HepG2 (cell line): ENCODE measurements at regions not wholly inside any gene's neighbourhood (a gene's known extent, or its start where the extent isn't known, plus 50 kb on each side); places are given as distances from the start of the nearest gene placed in this dataset.

Experiments used
- ATAC-seq: fragments of 200-7000 bp; cut with Tn5 transposase; 3 replicates; pipeline ENCODE4 v1.9.1; 2020; ENCODE audit warnings: mild to moderate bottlenecking, moderate library complexity
- BruUV-seq: library from RNA; stranded (reverse); fragments of 400-500 nt; replicated peaks from 2 replicates; lab custom pipeline; 2021; lab: Mats Ljungman, UMichigan
- CTCF ChIA-PET: fragments of 300-600 bp; formaldehyde crosslinking; extraction: SDS; loops from one replicate; lab custom pipeline; 2021; ENCODE audit warnings: low total read pairs, inconsistent platforms, low intra/inter-chr PET ratio; lab: Yijun Ruan, JAX
- POLR2A ChIA-PET: fragments of 350-600 bp; sonication (Branson Sonifier 250); formaldehyde crosslinking; loops from one replicate; lab custom pipeline; 2020; ENCODE audit warnings: antibody characterized with exemption, inconsistent platforms; lab: Yijun Ruan, JAX
- DNase-seq: peaks from one replicate; pipeline ENCODE4 v3.0.0-alpha.2; 2015; ENCODE audit warnings: low spot score
- FAIRE-seq: peaks from 3 replicates; lab custom pipeline; 2011; peaks lifted over from hg19 to GRCh38; lab: Jason Lieb, UNC
- H2AFZ ChIP-seq: one replicate; pipeline ENCODE4 v1.6.1; 2011; ENCODE audit warnings: low read length, inconsistent platforms
- H3K27ac ChIP-seq: fragments of 300-600 bp; 3 replicates; pipeline ENCODE4 v1.8.0; 2011; ENCODE audit warnings: mixed run types, mild to moderate bottlenecking, mixed read lengths, low read length, inconsistent platforms; ENCODE audit not compliant: insufficient read depth; ENCODE audit errors: extremely low read length
- H3K27me3 ChIP-seq, 2 experiments: fragments of 200-600 bp in 1 of 2; 2 replicates in 1 of 2; 3 replicates in 1 of 2; pipeline versions ENCODE4 v1.6.0 to v1.8.0; 2011; ENCODE audit warnings: low read length in 2 of 2, mild to moderate bottlenecking in 2 of 2, moderate library complexity in 2 of 2, inconsistent platforms in 1 of 2; ENCODE audit not compliant: insufficient read depth in 2 of 2, control insufficient read depth in 1 of 2
- H3K36me3 ChIP-seq, 2 experiments: fragments of 200-600 bp in 1 of 2; replicated peaks in 1 of 2; 2 replicates in 1 of 2; 3 replicates in 1 of 2; pipeline versions ENCODE4 v1.5.1 to v1.8.0; 2011; ENCODE audit warnings: low read length in 2 of 2, inconsistent platforms in 1 of 2; ENCODE audit not compliant: insufficient read depth in 2 of 2, control insufficient read depth in 1 of 2
- H3K4me1 ChIP-seq: 2 replicates; pipeline ENCODE4 v1.5.1; 2012; ENCODE audit warnings: low read length, inconsistent platforms; ENCODE audit not compliant: insufficient read depth
- H3K4me2 ChIP-seq: 2 replicates; pipeline ENCODE4 v1.6.0; 2011; ENCODE audit warnings: low read depth, low read length, inconsistent platforms
- H3K4me3 ChIP-seq, 3 experiments: fragments of 200-600 bp in 1 of 3; sonication (generic), shearing (Covaris generic) in 1 of 3; replicated peaks in 1 of 3; 2 replicates each; pipeline ENCODE4 v1.5.1; 2011 to 2016; ENCODE audit warnings: low read length in 3 of 3, inconsistent platforms in 2 of 3, low read depth in 2 of 3, mild to moderate bottlenecking in 2 of 3, control low read depth in 1 of 3, mixed read lengths in 1 of 3; ENCODE audit not compliant: insufficient read depth in 1 of 3
- H3K79me2 ChIP-seq: one replicate; pipeline ENCODE4 v1.6.1; 2011; ENCODE audit warnings: low read length, inconsistent platforms; ENCODE audit not compliant: insufficient read depth
- H3K9ac ChIP-seq: 2 replicates; pipeline ENCODE4 v1.6.0; 2011; ENCODE audit warnings: mild to moderate bottlenecking, low read depth, low read length, inconsistent platforms; ENCODE audit not compliant: insufficient read depth
- H3K9me3 ChIP-seq: 2 replicates; pipeline ENCODE4 v1.5.1; 2012; ENCODE audit warnings: mild to moderate bottlenecking, low read length
- H4K20me1 ChIP-seq: 2 replicates; pipeline ENCODE4 v1.6.0; 2011; ENCODE audit warnings: inconsistent platforms, mild to moderate bottlenecking, low read length, moderate library complexity; ENCODE audit not compliant: insufficient read depth
- ATF7 ChIP-seq, 2 experiments: fragments of 450-650 bp in 1 of 2; sonication (generic) in 1 of 2; formaldehyde crosslinking in 1 of 2; IDR thresholded peaks; 2 replicates each; pipeline versions ENCODE4 v1.4.0 to v1.6.1; 2016 to 2020; ENCODE audit warnings: antibody characterized with exemption in 1 of 2, mild to moderate bottlenecking in 1 of 2, missing genetic modification reagents in 1 of 2
- HNRNPK ChIP-seq: fragments of 200-400 bp; formaldehyde crosslinking; IDR thresholded peaks from 2 replicates; pipeline ENCODE4 v1.6.1; 2018; ENCODE audit warnings: low read length, low read depth, moderate library complexity, mild to moderate bottlenecking; ENCODE audit not compliant: poor library complexity, severe bottlenecking
- NR2F2 ChIP-seq: IDR thresholded peaks from 2 replicates; pipeline ENCODE4 v1.6.1; 2012; ENCODE audit warnings: low read depth, inconsistent platforms, borderline replicate concordance
- RNF2 ChIP-seq: fragments of 450-650 bp; conservative IDR thresholded peaks from 2 replicates; pipeline ENCODE4 v1.6.1; 2016; ENCODE audit warnings: low read depth
- SRSF1 ChIP-seq: fragments of 200-400 bp; formaldehyde crosslinking; optimal IDR thresholded peaks from 2 replicates; pipeline ENCODE3; 2017; ENCODE audit warnings: mild to moderate bottlenecking, low read depth, low read length, moderate library complexity
- U2AF1 ChIP-seq: fragments of 200-400 bp; formaldehyde crosslinking; optimal IDR thresholded peaks from 2 replicates; pipeline ENCODE3; 2017; ENCODE audit warnings: mild to moderate bottlenecking, low read depth, low read length
- ZBTB7B ChIP-seq: sonication (generic); formaldehyde crosslinking; IDR thresholded peaks from 2 replicates; pipeline ENCODE4 v1.4.0; 2020; ENCODE audit warnings: missing genetic modification reagents
- WGBS: methylation state at CpG from one replicate; pipeline ENCODE4 v1.1.6; 2017; ENCODE audit warnings: low lambda C conversion rate; 5-methylcytosine and 5-hydroxymethylcytosine counted together
- in situ Hi-C: cut with HindIII; loops from 2 replicates; pipeline ENCODE4 v1.10.0; 2017; ENCODE audit warnings: low pct_unique_long_range_greater_than_20kb; ENCODE audit not compliant: extremely low pct_ligation_motif_present
- intact Hi-C: fragments of 100-400 bp; cut with micrococcal nuclease; formaldehyde crosslinking; loops from one replicate; pipeline ENCODE4 v1.10.0; 2022; ENCODE audit not compliant: unreplicated experiment
- TF ChIP-seq, protein P1 (sequence below): sonication (generic); formaldehyde crosslinking; IDR thresholded peaks from 2 replicates; pipeline ENCODE4 v1.4.0; 2020; ENCODE audit warnings: low read depth, mild to moderate bottlenecking, missing genetic modification reagents

DNA sequence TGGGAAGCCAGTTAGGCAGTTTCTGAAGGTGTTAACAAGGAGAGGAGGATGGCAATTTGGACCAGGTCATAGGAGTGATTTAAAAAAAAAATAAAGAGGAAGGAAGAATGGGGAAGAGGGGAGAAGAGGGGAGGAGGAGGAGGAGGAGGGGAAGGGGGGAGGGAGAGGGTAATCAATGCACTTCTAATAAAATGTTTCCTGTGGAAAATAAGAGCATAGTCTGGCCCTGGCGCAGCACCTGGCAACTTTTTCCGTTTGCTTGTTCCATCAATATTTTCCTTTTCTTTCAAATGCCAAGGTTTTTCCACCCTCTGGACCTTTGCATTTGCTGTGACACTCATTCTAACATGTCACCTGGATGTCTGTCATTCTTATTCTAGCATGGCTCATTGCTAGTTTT, 308.2 kb downstream of the PPP1R3A start:
- BruUV-seq: no TSS peak
- Histone ChIP-seq H4K20me1 (no peaks in the 10 kb centered on the region), H3K4me2 (no peak overlapping the region), H3K4me3 (no peak overlapping the region), H3K9me3 (no peaks in the 10 kb centered on the region; the same call in 1 of the 2 replicates), H3K36me3 (no peaks in the 10 kb centered on the region), H3K9ac (no peak overlapping the region), H3K4me1 (no peaks in the 10 kb centered on the region), H3K79me2 (no peaks in the 10 kb centered on the region), H3K27ac (no peak overlapping the region), H2AFZ (no peak overlapping the region), H3K27me3 (no peaks in the 10 kb centered on the region)
- in situ Hi-C loops (no loop called here), intact Hi-C loops (no loop called here)
- CTCF ChIA-PET: no interaction called here
- no peak for ATAC-seq
- DNase-seq: no peak
- TF ChIP-seq ZBTB7B (CRISPR knock-in tag): no peak
- TF ChIP-seq HNRNPK: peak; percentile 81
- TF ChIP-seq, protein P1, sequence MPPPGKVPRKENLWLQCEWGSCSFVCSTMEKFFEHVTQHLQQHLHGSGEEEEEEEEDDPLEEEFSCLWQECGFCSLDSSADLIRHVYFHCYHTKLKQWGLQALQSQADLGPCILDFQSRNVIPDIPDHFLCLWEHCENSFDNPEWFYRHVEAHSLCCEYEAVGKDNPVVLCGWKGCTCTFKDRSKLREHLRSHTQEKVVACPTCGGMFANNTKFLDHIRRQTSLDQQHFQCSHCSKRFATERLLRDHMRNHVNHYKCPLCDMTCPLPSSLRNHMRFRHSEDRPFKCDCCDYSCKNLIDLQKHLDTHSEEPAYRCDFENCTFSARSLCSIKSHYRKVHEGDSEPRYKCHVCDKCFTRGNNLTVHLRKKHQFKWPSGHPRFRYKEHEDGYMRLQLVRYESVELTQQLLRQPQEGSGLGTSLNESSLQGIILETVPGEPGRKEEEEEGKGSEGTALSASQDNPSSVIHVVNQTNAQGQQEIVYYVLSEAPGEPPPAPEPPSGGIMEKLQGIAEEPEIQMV: no peak
- TF ChIP-seq RNF2: no peak
- TF ChIP-seq SRSF1: no peak
- POLR2A ChIA-PET: no interaction called here
- FAIRE-seq: no peak
- 4% methylated on average over 2 of the region's 2 CpGs for WGBS

DNA sequence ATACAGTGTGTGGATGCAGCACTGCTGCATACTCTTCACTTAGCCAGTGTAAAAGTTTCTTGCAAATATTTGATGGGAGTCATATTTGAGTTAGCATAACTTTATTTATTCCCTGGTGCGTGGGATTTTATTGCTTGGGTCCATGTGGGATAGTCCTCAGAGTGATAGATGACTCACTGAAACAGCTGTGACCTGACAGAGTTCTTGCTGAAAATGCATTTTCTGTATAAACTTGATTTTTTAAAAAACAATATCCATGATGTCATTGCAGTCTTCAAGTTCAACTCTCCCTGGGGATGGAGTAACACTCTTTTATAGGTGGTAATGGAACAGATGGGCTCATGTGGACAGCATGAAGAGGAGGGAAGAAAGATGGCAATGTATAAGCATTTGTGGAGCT, 310.0 kb downstream of the PPP1R3A start:
- TF ChIP-seq ATF7 (IDR thresholded peaks at IDR 0.05): 0 out of 2 replicates have a peak, but pooled peaks have one; percentile 29
- TF ChIP-seq ATF7 (CRISPR knock-in tag; IDR thresholded peaks at IDR 0.05): no peak
- no peak for TF ChIP-seq NR2F2
- TF ChIP-seq U2AF1: no peak
- no TSS peak for BruUV-seq
- Histone ChIP-seq H3K4me3 (no peak overlapping the region), H3K9me3 (no peaks in the 10 kb centered on the region; the same call in 1 of the 2 replicates), H3K4me2 (no peak overlapping the region), H3K27me3 (no peaks in the 10 kb centered on the region), H3K36me3 (no peaks in the 10 kb centered on the region), H3K79me2 (no peaks in the 10 kb centered on the region), H4K20me1 (no peaks in the 10 kb centered on the region), H3K4me1 (no peaks in the 10 kb centered on the region), H3K9ac (no peak overlapping the region), H3K27ac (no peak overlapping the region), H2AFZ (no peak overlapping the region)
- intact Hi-C loops: no loop called here
- ATAC-seq (no peak), FAIRE-seq (no peak), DNase-seq (no peak)
- ChIA-PET POLR2A (no interaction called here), CTCF (no interaction called here)
- WGBS: 0% methylated on average over 1 of the region's 1 CpG
- in situ Hi-C loops: no loop called here
